AG10803 (cell line): ENCODE measurements at regions not wholly inside any gene's neighbourhood (a gene's known extent, or its start where the extent isn't known, plus 50 kb on each side); places are given as distances from the start of the nearest gene placed in this dataset.
A peak's percentile ranks its signal among the peaks of the same experiment; 100 is the strongest.

Experiments used
- DNase-seq: peaks from one replicate; pipeline ENCODE4 v3.0.0; 2010; ENCODE audit warnings: low read depth
- H3K4me3 ChIP-seq: 2 replicates; pipeline ENCODE4 v1.5.1; 2011; ENCODE audit warnings: mild to moderate bottlenecking, low read length, control low read depth
- TF ChIP-seq, protein P1 (sequence below): conservative IDR thresholded peaks from 2 replicates; pipeline ENCODE4 v1.5.1; 2011; ENCODE audit warnings: mild to moderate bottlenecking, low read length, control low read depth, inconsistent platforms

GRCh38 chr11:116112087-116112935 is 608.1 kb upstream of the CADM1 start:
- TF ChIP-seq, protein P1, sequence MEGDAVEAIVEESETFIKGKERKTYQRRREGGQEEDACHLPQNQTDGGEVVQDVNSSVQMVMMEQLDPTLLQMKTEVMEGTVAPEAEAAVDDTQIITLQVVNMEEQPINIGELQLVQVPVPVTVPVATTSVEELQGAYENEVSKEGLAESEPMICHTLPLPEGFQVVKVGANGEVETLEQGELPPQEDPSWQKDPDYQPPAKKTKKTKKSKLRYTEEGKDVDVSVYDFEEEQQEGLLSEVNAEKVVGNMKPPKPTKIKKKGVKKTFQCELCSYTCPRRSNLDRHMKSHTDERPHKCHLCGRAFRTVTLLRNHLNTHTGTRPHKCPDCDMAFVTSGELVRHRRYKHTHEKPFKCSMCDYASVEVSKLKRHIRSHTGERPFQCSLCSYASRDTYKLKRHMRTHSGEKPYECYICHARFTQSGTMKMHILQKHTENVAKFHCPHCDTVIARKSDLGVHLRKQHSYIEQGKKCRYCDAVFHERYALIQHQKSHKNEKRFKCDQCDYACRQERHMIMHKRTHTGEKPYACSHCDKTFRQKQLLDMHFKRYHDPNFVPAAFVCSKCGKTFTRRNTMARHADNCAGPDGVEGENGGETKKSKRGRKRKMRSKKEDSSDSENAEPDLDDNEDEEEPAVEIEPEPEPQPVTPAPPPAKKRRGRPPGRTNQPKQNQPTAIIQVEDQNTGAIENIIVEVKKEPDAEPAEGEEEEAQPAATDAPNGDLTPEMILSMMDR, result no peak
- DNase-seq, result no peak

DNA sequence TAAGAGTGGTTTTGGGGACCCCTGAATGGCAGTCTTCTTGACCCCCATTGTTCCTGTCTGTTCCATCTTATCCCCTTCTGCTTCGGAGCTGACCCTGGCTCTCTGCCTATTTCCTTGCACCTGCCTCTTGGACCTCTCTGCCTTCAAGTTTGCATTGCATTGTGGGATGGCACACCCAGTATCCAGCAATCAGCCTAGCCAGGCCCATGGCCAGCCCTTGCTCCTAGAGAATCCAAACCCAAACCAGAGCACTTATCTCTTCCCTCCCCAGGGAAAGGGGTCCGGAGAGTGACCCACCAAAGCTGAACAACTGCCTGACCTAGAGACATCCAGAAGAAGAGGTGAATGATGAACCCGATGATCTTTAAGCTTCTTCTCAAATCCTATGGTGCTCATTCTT is 607.3 kb upstream of the CADM1 start:
- TF ChIP-seq, protein P1, result no peak
- no peak overlapping the region for H3K4me3 ChIP-seq
- no peak for DNase-seq

More at GRCh38 chr11:116112087-116112935, 608.1 kb upstream of the CADM1 start:
- H3K4me3 ChIP-seq, result no peak overlapping the region

DNA sequence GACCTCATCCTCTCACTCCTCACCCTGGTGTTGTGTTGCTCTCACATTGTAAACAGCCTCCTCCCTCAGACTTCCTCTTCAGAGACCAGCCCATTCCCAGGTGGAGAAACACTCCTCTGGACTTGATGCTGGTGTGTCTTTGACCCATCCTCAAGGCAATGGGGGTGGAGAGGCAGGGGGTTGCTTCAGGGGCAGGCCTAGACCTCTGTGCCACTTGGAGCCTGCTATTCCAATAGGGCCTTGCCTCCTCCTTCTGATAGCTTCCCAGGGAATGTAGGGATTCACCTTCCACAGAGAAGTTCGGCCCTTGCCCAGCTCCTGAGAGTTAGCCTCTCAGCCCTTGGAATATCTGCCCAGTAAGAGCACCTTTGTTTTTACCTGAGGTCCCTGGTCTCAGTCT is 606.6 kb upstream of the CADM1 start:
- H3K4me3 ChIP-seq, result no peak overlapping the region
- TF ChIP-seq, protein P1, result no peak
- DNase-seq, result no peak

GRCh38 chr11:116110356-116110755 is 606.1 kb upstream of the CADM1 start:
- no peak for DNase-seq
- H3K4me3 ChIP-seq, result no peak overlapping the region
- TF ChIP-seq, protein P1, result no peak

DNA sequence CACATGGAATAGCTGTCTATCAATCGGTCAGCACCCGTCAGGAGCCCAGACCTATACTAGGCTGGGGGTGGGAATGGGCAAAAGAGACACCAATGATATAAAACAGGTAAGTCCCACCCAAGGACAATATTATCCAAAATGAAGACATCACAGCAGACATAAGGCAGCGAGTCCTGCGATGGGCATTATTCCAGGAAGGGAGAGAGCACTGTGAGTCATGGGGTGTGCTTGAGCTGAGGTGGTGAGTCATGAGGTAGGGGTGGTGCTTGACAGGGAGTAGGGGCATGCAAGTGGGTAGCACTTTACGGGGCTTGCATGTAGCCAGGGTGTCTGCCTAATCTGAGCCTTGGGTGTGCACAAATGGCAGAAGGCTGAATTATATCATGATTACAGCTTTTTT is 605.0 kb upstream of the CADM1 start:
- DNase-seq, result peak; percentile 4
- H3K4me3 ChIP-seq, result no peak overlapping the region
- TF ChIP-seq, protein P1, result no peak

DNA sequence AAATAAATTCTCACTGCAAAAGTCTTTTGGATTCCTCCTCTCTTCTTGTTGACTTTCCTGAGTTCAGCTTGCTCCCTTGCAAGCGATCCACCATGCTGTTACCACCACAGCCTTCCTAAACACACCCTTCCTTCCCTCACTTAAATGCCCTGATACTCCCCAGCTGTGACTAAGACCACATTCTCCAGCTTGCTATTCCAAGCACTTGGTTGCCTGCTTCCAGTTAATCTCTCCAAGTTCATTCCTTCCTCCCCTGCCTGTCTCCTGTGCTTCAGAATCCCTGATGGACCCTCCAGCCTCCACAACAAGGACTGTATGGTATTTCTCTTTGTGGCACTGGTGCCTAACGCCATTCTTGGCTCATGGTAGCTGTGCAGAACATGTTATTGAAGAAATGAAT is 603.9 kb upstream of the CADM1 start:
- no peak overlapping the region for H3K4me3 ChIP-seq
- no peak for DNase-seq
- TF ChIP-seq, protein P1, result no peak

- no peak for DNase-seq
- H3K4me3 ChIP-seq, result no peak overlapping the region
- TF ChIP-seq, protein P1, result no peak
Observed at GRCh38 chr11:116107229-116107628, 603.0 kb upstream of the CADM1 start.
